ENCODE measurements at regions not wholly inside any gene's neighbourhood (a gene's known extent, or its start where the extent isn't known, plus 50 kb on each side); places are given as distances from the start of the nearest gene placed in this dataset.

GRCh38 chr10:47240173-47240572, 59.8 kb upstream of the GDF10 start:
- H3K79me2 ChIP-seq (ENCODE audit: insufficient read depth, low read length): no peaks in the 10 kb centered on the region
- H3K27me3 ChIP-seq (ENCODE audit: insufficient read depth, low read length): peaks cover 4% of the 10 kb centered on the region; the same call in 1 of the 2 replicates
- H3F3A ChIP-seq (ENCODE audit: insufficient read depth, low read length): no peaks in the 10 kb centered on the region
- no peaks in the 10 kb centered on the region for H3K9me2 ChIP-seq (ENCODE audit: low read depth, low read length)
- no peak overlapping the region for H3K4me2 ChIP-seq (ENCODE audit: low read length)
- H2AFZ ChIP-seq (ENCODE audit: low read length): no peak overlapping the region
- no peak overlapping the region for H3K4me3 ChIP-seq (ENCODE audit: low read depth, low read length, poor library complexity, severe bottlenecking)
- H3K4me1 ChIP-seq (ENCODE audit: insufficient read depth, low read length, severe bottlenecking): no peaks in the 10 kb centered on the region
- H3K27ac ChIP-seq (ENCODE audit: low read depth, low read length, poor library complexity, severe bottlenecking): no peak overlapping the region
- no peaks in the 10 kb centered on the region for H4K20me1 ChIP-seq (ENCODE audit: insufficient read depth, low read length)
- no peaks in the 10 kb centered on the region for H3K36me3 ChIP-seq (ENCODE audit: insufficient read depth, low read length)
- H3K9me3 ChIP-seq (ENCODE audit: low read length): no peaks in the 10 kb centered on the region
- TF ChIP-seq CTCF (IDR thresholded peaks at IDR 0.05; ENCODE audit: low read length) (no peak), EZH2 (IDR thresholded peaks at IDR 0.05; ENCODE audit: borderline replicate concordance, low read length) (no peak)
- no peak overlapping the region for H3K9ac ChIP-seq (ENCODE audit: low read length)

- Histone ChIP-seq H4K20me1 (ENCODE audit: insufficient read depth, low read length) (no peaks in the 10 kb centered on the region), H3K9ac (ENCODE audit: low read length) (no peak overlapping the region), H3K79me2 (ENCODE audit: insufficient read depth, low read length) (no peaks in the 10 kb centered on the region), H3K4me2 (ENCODE audit: low read length) (no peak overlapping the region), H3K27me3 (ENCODE audit: insufficient read depth, low read length) (peaks cover 4% of the 10 kb centered on the region; the same call in 1 of the 2 replicates), H3K27ac (ENCODE audit: low read depth, low read length, poor library complexity, severe bottlenecking) (no peak overlapping the region), H3K9me2 (ENCODE audit: low read depth, low read length) (no peaks in the 10 kb centered on the region), H3K36me3 (ENCODE audit: insufficient read depth, low read length) (no peaks in the 10 kb centered on the region), H3K9me3 (ENCODE audit: low read length) (no peaks in the 10 kb centered on the region), H3F3A (ENCODE audit: insufficient read depth, low read length) (no peaks in the 10 kb centered on the region), H2AFZ (ENCODE audit: low read length) (no peak overlapping the region), H3K4me1 (ENCODE audit: insufficient read depth, low read length, severe bottlenecking) (no peaks in the 10 kb centered on the region), H3K4me3 (ENCODE audit: low read depth, low read length, poor library complexity, severe bottlenecking) (no peak overlapping the region)
- no peak for TF ChIP-seq CTCF (IDR thresholded peaks at IDR 0.05; ENCODE audit: low read length)
- TF ChIP-seq EZH2 (IDR thresholded peaks at IDR 0.05; ENCODE audit: borderline replicate concordance, low read length): no peak
These were observed 58.7 kb upstream of the GDF10 start for GRCh38 chr10:47241256-47241655.

- no peak overlapping the region for H3K27ac ChIP-seq (ENCODE audit: low read depth, low read length, poor library complexity, severe bottlenecking)
- no peak overlapping the region for H3K4me2 ChIP-seq (ENCODE audit: low read length)
- H3K4me3 ChIP-seq (ENCODE audit: low read depth, low read length, poor library complexity, severe bottlenecking): no peak overlapping the region
- no peaks in the 10 kb centered on the region for H3K9me3 ChIP-seq (ENCODE audit: low read length)
- TF ChIP-seq EZH2 (IDR thresholded peaks at IDR 0.05; ENCODE audit: borderline replicate concordance, low read length) (no peak), CTCF (IDR thresholded peaks at IDR 0.05; ENCODE audit: low read length) (no peak)
- no peak overlapping the region for H2AFZ ChIP-seq (ENCODE audit: low read length)
- peaks cover 4% of the 10 kb centered on the region; the same call in 1 of the 2 replicates for H3K27me3 ChIP-seq (ENCODE audit: insufficient read depth, low read length)
- H3K9me2 ChIP-seq (ENCODE audit: low read depth, low read length): no peaks in the 10 kb centered on the region
- H3K9ac ChIP-seq (ENCODE audit: low read length): no peak overlapping the region
- H3K79me2 ChIP-seq (ENCODE audit: insufficient read depth, low read length): no peaks in the 10 kb centered on the region
- H3K36me3 ChIP-seq (ENCODE audit: insufficient read depth, low read length): no peaks in the 10 kb centered on the region
- no peaks in the 10 kb centered on the region for H3K4me1 ChIP-seq (ENCODE audit: insufficient read depth, low read length, severe bottlenecking)
- H3F3A ChIP-seq (ENCODE audit: insufficient read depth, low read length): no peaks in the 10 kb centered on the region
- no peaks in the 10 kb centered on the region for H4K20me1 ChIP-seq (ENCODE audit: insufficient read depth, low read length)
These were observed 57.8 kb upstream of the GDF10 start for GRCh38 chr10:47241946-47242867.
